HCT116 (cell line): ENCODE measurements at regions not wholly inside any gene's neighbourhood (a gene's known extent, or its start where the extent isn't known, plus 50 kb on each side); places are given as distances from the start of the nearest gene placed in this dataset.

ENCODE experiments used
- ATAC-seq: fragments of 200-7000 bp; cut with Tn5 transposase; 2 replicates; pipeline ENCODE4 v1.9.1; 2020; ENCODE audit warnings: mild to moderate bottlenecking, moderate library complexity
- BruUV-seq: library from RNA; stranded (reverse); fragments of 400-500 nt; replicated peaks from 2 replicates; lab custom pipeline; 2021; lab: Mats Ljungman, UMichigan
- CTCF ChIA-PET: fragments of 300-600 bp; sonication (Branson Sonifier 250); formaldehyde crosslinking; loops from one replicate; lab custom pipeline; 2021; ENCODE audit warnings: antibody characterized with exemption; lab: Charles Lee
- POLR2A ChIA-PET: fragments of 300-600, 350-600 bp; sonication (Branson Sonifier 250); formaldehyde crosslinking; loops from one replicate; lab custom pipeline; 2021; ENCODE audit warnings: antibody characterized with exemption; lab: Charles Lee
- RAD21 ChIA-PET, 2 experiments: fragments of 300-600 bp; sonication (Branson Sonifier 250); formaldehyde crosslinking; loops; one replicate each; lab custom pipeline; 2023; ENCODE audit warnings: low total read pairs in 2 of 2; ENCODE audit not compliant: uncharacterized antibody in 2 of 2, unreplicated experiment in 2 of 2, low non-redundant PET in 1 of 2; lab: Charles Lee
- DNase-seq: peaks from one replicate; pipeline ENCODE4 v3.0.0-alpha.2; 2010; ENCODE audit warnings: low read depth, low spot score
- H2AFZ ChIP-seq: fragments of 200-600 bp; shearing (Covaris generic), sonication (generic); 2 replicates; pipeline ENCODE4 v1.6.1; 2017; ENCODE audit warnings: low read depth, mixed run types, mixed read lengths, antibody characterized with exemption, low read length; ENCODE audit not compliant: poor library complexity, severe bottlenecking
- H3K27ac ChIP-seq: 2 replicates; pipeline ENCODE4 v1.5.1; 2012; ENCODE audit warnings: low read depth, low read length
- H3K27me3 ChIP-seq: fragments of 200-600 bp; sonication (generic); 2 replicates; pipeline ENCODE4 v1.6.1; 2016; ENCODE audit warnings: mixed run types, low read length, mixed read lengths; ENCODE audit not compliant: insufficient read depth
- H3K36me3 ChIP-seq, 2 experiments: fragments of 200-500 bp in 1 of 2; fragments of 200-600 bp in 1 of 2; sonication (Bioruptor generic) in 1 of 2; sonication (generic) in 1 of 2; 2 replicates each; pipeline versions ENCODE4 v1.5.1 to v1.6.1; 2014 to 2016; ENCODE audit warnings: low read length in 2 of 2, inconsistent platforms in 1 of 2, mixed read lengths in 1 of 2, mixed run types in 1 of 2; ENCODE audit not compliant: insufficient read depth in 2 of 2, control insufficient read depth in 1 of 2
- H3K4me1 ChIP-seq, 2 experiments: fragments of 200-600 bp in 1 of 2; sonication (generic) in 1 of 2; 2 replicates each; pipeline versions ENCODE4 v1.5.1 to v1.6.1; 2012 to 2017; ENCODE audit warnings: low read length in 2 of 2, inconsistent platforms in 1 of 2, mild to moderate bottlenecking in 1 of 2, mixed read lengths in 1 of 2, mixed run types in 1 of 2, moderate library complexity in 1 of 2; ENCODE audit not compliant: insufficient read depth in 2 of 2, control insufficient read depth in 1 of 2
- H3K4me2 ChIP-seq: fragments of 200-600 bp; sonication (generic); 2 replicates; pipeline ENCODE4 v1.6.1; 2017; ENCODE audit warnings: mixed run types, low read length, mixed read lengths
- H3K4me3 ChIP-seq, 2 experiments: fragments of 200-600 bp in 1 of 2; sonication (generic) in 1 of 2; replicated peaks in 1 of 2; 2 replicates each; pipeline ENCODE4 v1.5.1; 2011 to 2016; ENCODE audit warnings: low read length in 2 of 2, control low read depth in 1 of 2, low read depth in 1 of 2, mild to moderate bottlenecking in 1 of 2, mixed read lengths in 1 of 2, mixed run types in 1 of 2
- H3K79me2 ChIP-seq: fragments of 200-600 bp; sonication (generic); 2 replicates; pipeline ENCODE4 v1.6.1; 2017; ENCODE audit warnings: mild to moderate bottlenecking, mixed run types, low read length, moderate library complexity, mixed read lengths; ENCODE audit not compliant: insufficient read depth
- H3K9ac ChIP-seq: fragments of 200-600 bp; sonication (generic); 2 replicates; pipeline ENCODE4 v1.6.1; 2016; ENCODE audit warnings: low read length, mixed read lengths
- H3K9me2 ChIP-seq: fragments of 200-600 bp; sonication (generic), shearing (Covaris generic); 2 replicates; pipeline ENCODE4 v1.6.1; 2017; ENCODE audit warnings: mixed run types, mild to moderate bottlenecking, moderate library complexity; ENCODE audit not compliant: insufficient read depth
- H3K9me3 ChIP-seq, 2 experiments: fragments of 200-500 bp in 1 of 2; fragments of 200-600 bp in 1 of 2; sonication (Bioruptor generic) in 1 of 2; sonication (generic) in 1 of 2; 2 replicates each; pipeline ENCODE4 v1.6.1; 2014 to 2017; ENCODE audit warnings: low read length in 2 of 2, mixed read lengths in 2 of 2, inconsistent platforms in 1 of 2, low read depth in 1 of 2, mild to moderate bottlenecking in 1 of 2, mixed run types in 1 of 2, moderate library complexity in 1 of 2; ENCODE audit not compliant: control insufficient read depth in 1 of 2, insufficient read depth in 1 of 2
- H4K20me1 ChIP-seq: fragments of 200-600 bp; sonication (generic), shearing (Covaris generic); 2 replicates; pipeline ENCODE4 v1.6.1; 2017; ENCODE audit warnings: mixed run types, mild to moderate bottlenecking, moderate library complexity; ENCODE audit not compliant: insufficient read depth
- CEBPB ChIP-seq: IDR thresholded peaks from 2 replicates; pipeline ENCODE4 v1.6.1; 2012; ENCODE audit warnings: low read depth
- ELF1 ChIP-seq: IDR thresholded peaks from 2 replicates; pipeline ENCODE4 v1.6.1; 2012; ENCODE audit warnings: low read depth, borderline replicate concordance
- EZH2 ChIP-seq: fragments of 200-600 bp; sonication (generic); IDR thresholded peaks from 2 replicates; pipeline ENCODE4 v1.6.1; 2017; ENCODE audit warnings: antibody characterized with exemption, mixed run types
- EZH2phosphoT487 ChIP-seq: fragments of 200-600 bp; IDR thresholded peaks from 2 replicates; pipeline ENCODE4 v1.6.1; 2018; ENCODE audit warnings: antibody characterized with exemption, borderline replicate concordance
- JUND ChIP-seq: IDR thresholded peaks from 2 replicates; pipeline ENCODE4 v1.6.1; 2012
- POLR2A ChIP-seq: IDR thresholded peaks from 2 replicates; pipeline ENCODE4 v1.7.0; 2011; ENCODE audit warnings: borderline replicate concordance; ENCODE audit not compliant: insufficient read depth, insufficient read length; ENCODE audit errors: extremely low read depth
- RAD21 ChIP-seq: IDR thresholded peaks from 2 replicates; pipeline ENCODE4 v1.6.1; 2012; ENCODE audit warnings: low read depth, mild to moderate bottlenecking
- SP1 ChIP-seq: IDR thresholded peaks from 2 replicates; pipeline ENCODE4 v1.6.1; 2012; ENCODE audit warnings: low read depth
- SRF ChIP-seq: IDR thresholded peaks from 2 replicates; pipeline ENCODE4 v1.6.1; 2012; ENCODE audit warnings: low read depth
- TCF7L2 ChIP-seq: IDR thresholded peaks from 2 replicates; pipeline ENCODE4 v1.7.0; 2011; ENCODE audit warnings: borderline replicate concordance, inconsistent platforms; ENCODE audit not compliant: insufficient read depth, insufficient read length; ENCODE audit errors: extremely low read depth
- YY1 ChIP-seq: IDR thresholded peaks from 2 replicates; pipeline ENCODE4 v1.6.1; 2011; ENCODE audit warnings: low read length, low read depth, moderate library complexity, mild to moderate bottlenecking; ENCODE audit not compliant: insufficient replicate concordance; ENCODE audit errors: extremely low read depth
- ZFX ChIP-seq: fragments of 450-650 bp; IDR thresholded peaks from 2 replicates; pipeline ENCODE4 v1.6.1; 2017
- intact Hi-C: fragments of 100-400 bp; cut with micrococcal nuclease; formaldehyde crosslinking; loops from 2 replicates; pipeline ENCODE4 v1.10.0; 2022
- TF ChIP-seq, protein P1 (sequence below): IDR thresholded peaks from 2 replicates; pipeline ENCODE4 v1.6.1; 2012
- TF ChIP-seq, protein P2 (sequence below), 3 experiments: fragments of 200-600 bp in 1 of 3; sonication (generic) in 1 of 3; IDR thresholded peaks in 2 of 3; conservative IDR thresholded peaks in 1 of 3; 2 replicates each; pipeline ENCODE4 v1.5.1; 2012 to 2017; ENCODE audit warnings: low read depth in 2 of 3, low read length in 2 of 3, antibody characterized with exemption in 1 of 3, borderline replicate concordance in 1 of 3, control low read depth in 1 of 3, mild to moderate bottlenecking in 1 of 3, mixed read lengths in 1 of 3, mixed run types in 1 of 3, moderate library complexity in 1 of 3; ENCODE audit not compliant: insufficient read depth in 1 of 3
- TF ChIP-seq, protein P3 (sequence below): IDR thresholded peaks from 2 replicates; pipeline ENCODE4 v1.6.1; 2012; ENCODE audit warnings: low read depth

DNA sequence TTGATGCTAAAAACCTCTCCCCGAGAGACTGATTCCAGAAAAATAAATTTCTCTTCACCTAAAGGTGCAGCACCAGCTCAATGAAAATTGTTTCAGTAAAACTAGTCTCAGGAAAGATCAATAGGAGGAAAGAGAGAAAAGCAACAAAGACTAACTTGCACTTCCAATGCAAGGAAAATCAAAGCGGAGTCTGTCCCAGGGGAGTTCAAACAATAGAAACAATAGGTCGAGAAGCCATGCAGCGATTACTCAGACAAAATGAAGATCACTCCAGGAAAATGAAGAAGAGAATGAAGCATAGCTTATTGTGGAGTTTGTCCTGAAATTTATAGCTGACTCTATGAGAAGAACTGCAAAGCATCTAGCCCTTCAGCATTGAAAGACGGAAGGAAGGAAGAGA lies 105.1 kb upstream of the FRMD4B start:
- H3K27ac ChIP-seq = no peak overlapping the region
- intact Hi-C loops = no loop called here
- H3K36me3 ChIP-seq = no peaks in the 10 kb centered on the region
- H2AFZ ChIP-seq = no peak overlapping the region
- BruUV-seq = no TSS peak
- ChIA-PET POLR2A (no interaction called here), RAD21 (no interaction called here), CTCF (no interaction called here)
- TF ChIP-seq SP1 (no peak), YY1 (no peak), ELF1 (no peak), TCF7L2 (no peak), ZFX (no peak), JUND (no peak)
- TF ChIP-seq, protein P1, sequence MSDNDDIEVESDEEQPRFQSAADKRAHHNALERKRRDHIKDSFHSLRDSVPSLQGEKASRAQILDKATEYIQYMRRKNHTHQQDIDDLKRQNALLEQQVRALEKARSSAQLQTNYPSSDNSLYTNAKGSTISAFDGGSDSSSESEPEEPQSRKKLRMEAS = no peak
- no peak overlapping the region for H3K4me3 ChIP-seq
- ATAC-seq (no peak), DNase-seq (no peak)
- H3K79me2 ChIP-seq = no peaks in the 10 kb centered on the region
- no peaks in the 10 kb centered on the region for H3K9me2 ChIP-seq
- no peaks in the 10 kb centered on the region for H3K4me1 ChIP-seq
- H4K20me1 ChIP-seq = no peaks in the 10 kb centered on the region
- H3K4me2 ChIP-seq = no peak overlapping the region
- H3K9me3 ChIP-seq = no peaks in the 10 kb centered on the region
- H3K9ac ChIP-seq = no peak overlapping the region
- H3K27me3 ChIP-seq = peaks cover 11% of the 10 kb centered on the region; the same call in 1 of the 2 replicates

DNA sequence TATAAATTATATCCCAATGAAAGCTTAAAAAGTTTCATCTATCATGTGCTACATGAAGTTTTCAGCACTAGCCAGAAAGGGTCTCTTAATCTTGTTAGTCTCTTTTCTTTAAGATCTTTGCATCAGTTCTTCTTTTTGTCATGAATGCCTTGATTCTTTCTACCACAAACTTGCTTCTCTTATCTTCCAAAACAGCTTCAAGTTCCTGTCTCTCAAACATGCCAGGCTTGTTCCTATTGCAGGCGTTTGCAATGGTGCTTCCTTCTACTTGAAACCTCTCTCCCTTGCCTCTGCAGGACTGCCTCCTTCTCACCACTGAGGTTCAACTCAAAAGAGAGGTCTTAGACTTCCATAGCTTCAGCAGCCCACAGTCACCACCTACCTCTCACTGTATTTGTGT lies 104.3 kb upstream of the FRMD4B start:
- no peaks in the 10 kb centered on the region for H4K20me1 ChIP-seq
- no peak overlapping the region for H3K27ac ChIP-seq
- H3K4me1 ChIP-seq = no peaks in the 10 kb centered on the region
- H3K27me3 ChIP-seq = peaks cover 11% of the 10 kb centered on the region; the same call in 1 of the 2 replicates
- H3K9ac ChIP-seq = no peak overlapping the region
- POLR2A ChIA-PET = no interaction called here
- H3K79me2 ChIP-seq = no peaks in the 10 kb centered on the region
- ATAC-seq (no peak), DNase-seq (no peak)
- intact Hi-C loops = no loop called here
- no peak overlapping the region for H3K4me3 ChIP-seq
- no peaks in the 10 kb centered on the region for H3K9me3 ChIP-seq
- no peaks in the 10 kb centered on the region for H3K9me2 ChIP-seq
- CTCF ChIA-PET = no interaction called here
- H3K4me2 ChIP-seq = no peak overlapping the region
- RAD21 ChIA-PET = no interaction called here
- no peaks in the 10 kb centered on the region for H3K36me3 ChIP-seq
- H2AFZ ChIP-seq = no peak overlapping the region
- no TSS peak for BruUV-seq
- TF ChIP-seq, protein P1 = no peak
- TF ChIP-seq, protein P2, sequence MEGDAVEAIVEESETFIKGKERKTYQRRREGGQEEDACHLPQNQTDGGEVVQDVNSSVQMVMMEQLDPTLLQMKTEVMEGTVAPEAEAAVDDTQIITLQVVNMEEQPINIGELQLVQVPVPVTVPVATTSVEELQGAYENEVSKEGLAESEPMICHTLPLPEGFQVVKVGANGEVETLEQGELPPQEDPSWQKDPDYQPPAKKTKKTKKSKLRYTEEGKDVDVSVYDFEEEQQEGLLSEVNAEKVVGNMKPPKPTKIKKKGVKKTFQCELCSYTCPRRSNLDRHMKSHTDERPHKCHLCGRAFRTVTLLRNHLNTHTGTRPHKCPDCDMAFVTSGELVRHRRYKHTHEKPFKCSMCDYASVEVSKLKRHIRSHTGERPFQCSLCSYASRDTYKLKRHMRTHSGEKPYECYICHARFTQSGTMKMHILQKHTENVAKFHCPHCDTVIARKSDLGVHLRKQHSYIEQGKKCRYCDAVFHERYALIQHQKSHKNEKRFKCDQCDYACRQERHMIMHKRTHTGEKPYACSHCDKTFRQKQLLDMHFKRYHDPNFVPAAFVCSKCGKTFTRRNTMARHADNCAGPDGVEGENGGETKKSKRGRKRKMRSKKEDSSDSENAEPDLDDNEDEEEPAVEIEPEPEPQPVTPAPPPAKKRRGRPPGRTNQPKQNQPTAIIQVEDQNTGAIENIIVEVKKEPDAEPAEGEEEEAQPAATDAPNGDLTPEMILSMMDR (IDR thresholded peaks at IDR 0.05 in 2 of 3, conservative IDR thresholded peaks at IDR 0.05 in 1 of 3; ENCODE audit: borderline replicate concordance in 1 of 3, insufficient read depth in 1 of 3, low read depth in 2 of 3, low read length in 2 of 3) = no peak
- TF ChIP-seq POLR2A (no peak), RAD21 (no peak), EZH2phosphoT487 (no peak), SP1 (no peak), CEBPB (no peak), EZH2 (no peak), SRF (no peak), JUND (no peak)
- TF ChIP-seq, protein P3, sequence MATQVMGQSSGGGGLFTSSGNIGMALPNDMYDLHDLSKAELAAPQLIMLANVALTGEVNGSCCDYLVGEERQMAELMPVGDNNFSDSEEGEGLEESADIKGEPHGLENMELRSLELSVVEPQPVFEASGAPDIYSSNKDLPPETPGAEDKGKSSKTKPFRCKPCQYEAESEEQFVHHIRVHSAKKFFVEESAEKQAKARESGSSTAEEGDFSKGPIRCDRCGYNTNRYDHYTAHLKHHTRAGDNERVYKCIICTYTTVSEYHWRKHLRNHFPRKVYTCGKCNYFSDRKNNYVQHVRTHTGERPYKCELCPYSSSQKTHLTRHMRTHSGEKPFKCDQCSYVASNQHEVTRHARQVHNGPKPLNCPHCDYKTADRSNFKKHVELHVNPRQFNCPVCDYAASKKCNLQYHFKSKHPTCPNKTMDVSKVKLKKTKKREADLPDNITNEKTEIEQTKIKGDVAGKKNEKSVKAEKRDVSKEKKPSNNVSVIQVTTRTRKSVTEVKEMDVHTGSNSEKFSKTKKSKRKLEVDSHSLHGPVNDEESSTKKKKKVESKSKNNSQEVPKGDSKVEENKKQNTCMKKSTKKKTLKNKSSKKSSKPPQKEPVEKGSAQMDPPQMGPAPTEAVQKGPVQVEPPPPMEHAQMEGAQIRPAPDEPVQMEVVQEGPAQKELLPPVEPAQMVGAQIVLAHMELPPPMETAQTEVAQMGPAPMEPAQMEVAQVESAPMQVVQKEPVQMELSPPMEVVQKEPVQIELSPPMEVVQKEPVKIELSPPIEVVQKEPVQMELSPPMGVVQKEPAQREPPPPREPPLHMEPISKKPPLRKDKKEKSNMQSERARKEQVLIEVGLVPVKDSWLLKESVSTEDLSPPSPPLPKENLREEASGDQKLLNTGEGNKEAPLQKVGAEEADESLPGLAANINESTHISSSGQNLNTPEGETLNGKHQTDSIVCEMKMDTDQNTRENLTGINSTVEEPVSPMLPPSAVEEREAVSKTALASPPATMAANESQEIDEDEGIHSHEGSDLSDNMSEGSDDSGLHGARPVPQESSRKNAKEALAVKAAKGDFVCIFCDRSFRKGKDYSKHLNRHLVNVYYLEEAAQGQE = no peak
